ENCODE measurements at regions not wholly inside any gene's neighbourhood (a gene's known extent, or its start where the extent isn't known, plus 50 kb on each side); places are given as distances from the start of the nearest gene placed in this dataset.
A peak's percentile ranks its signal among the peaks of the same experiment; 100 is the strongest.
"Not testable (repeated sequence)": the region's sequence is repeated elsewhere in the genome, so short reads cannot be mapped to it uniquely, and the experiment has no call there.

DNA sequence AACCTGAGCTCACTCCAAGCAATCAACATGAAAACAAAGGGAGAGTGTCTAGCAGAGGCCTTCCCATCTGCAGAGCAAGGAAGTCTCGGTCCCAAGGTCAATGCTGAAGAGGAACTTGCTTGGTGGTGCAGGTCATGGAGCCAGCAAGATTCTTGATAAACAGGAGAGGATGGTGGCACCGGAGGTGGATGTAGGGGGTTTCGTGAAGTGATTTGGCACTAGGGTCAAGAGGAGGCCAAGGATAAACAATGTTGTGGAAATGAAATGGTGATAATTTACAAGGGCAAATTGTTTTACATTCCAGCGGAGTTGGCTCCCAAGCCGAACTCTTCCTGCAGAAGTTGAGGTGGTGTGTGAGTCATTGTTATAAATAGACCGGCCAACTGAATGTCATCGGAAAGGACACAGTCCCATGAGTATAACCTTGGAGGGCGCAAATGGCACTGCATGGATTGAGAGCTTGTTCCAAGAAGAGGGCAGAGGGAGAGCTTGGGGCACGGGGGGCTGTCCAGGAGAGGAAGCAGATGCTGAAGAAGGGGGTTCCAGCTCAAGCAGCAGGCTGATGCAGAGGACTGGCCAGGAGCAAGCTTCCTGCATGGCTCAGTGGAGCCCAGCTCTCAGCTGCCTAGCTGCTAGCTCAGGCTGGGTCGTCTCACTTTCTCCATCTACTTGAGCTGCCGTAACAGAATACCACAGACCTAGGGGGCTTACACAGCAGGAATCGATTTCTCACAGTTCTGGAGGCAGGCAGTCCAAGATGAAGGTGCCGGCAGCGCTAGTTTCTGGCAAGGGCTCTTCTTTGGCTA, 136.6 kb downstream of the COPRS start:
- DNase-seq (ENCODE audit: low spot score), result no peak
- intact Hi-C loops (cut with DNase I), result no loop called here

- DNase-seq (ENCODE audit: low spot score), result no peak
- intact Hi-C loops (cut with DNase I), result no loop called here
Measured at GRCh38 chr17:31721291-31722025, 137.6 kb downstream of the COPRS start.

GRCh38 chr17:31717251-31717650, 141.8 kb downstream of the COPRS start:
- DNase-seq (ENCODE audit: low spot score); intact Hi-C loops (cut with DNase I): not testable (repeated sequence)

DNA sequence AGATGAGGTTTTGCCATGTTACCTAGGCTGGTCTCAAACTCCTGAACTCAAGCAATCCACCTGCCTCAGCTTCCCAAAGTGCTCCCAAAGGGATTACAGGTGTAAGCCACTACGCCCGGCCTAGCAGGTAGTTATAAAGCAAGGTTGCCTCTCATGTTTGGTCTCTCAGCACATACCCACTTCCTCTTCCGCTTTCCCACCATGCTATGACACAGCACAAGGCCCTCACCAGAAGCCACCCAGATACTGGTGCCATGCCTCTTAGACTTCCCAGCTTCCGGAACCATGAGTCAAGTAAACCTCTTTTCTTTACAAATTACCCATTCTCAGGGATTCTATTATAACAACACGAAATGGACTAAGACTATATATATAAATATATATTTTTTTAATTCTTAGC, 143.6 kb downstream of the COPRS start:
- peak; percentile 83 for DNase-seq (ENCODE audit: low spot score)
- intact Hi-C loops (cut with DNase I), result no loop called here

DNA sequence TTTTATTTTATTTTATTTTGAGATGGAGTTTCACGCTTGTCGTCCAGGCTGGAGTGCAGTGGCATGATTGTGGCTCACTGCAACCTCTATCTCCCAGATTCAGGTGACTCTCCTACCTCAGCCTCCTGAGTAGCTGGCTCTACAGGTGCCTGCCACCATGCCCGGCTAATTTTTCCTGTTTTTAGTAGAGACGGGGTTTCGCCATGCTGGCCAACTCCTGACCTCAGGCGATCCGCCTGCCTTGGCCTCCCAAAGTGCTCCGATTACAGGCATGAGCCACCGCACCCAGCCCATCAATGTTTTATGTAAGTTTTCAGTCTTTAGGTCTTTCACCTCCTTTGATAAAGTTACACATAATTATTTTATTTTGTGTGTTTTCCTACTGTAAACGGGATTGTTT, 154.6 kb downstream of the COPRS start:
- DNase-seq (ENCODE audit: low spot score), result no peak
- intact Hi-C loops (cut with DNase I), result no loop called here

DNA sequence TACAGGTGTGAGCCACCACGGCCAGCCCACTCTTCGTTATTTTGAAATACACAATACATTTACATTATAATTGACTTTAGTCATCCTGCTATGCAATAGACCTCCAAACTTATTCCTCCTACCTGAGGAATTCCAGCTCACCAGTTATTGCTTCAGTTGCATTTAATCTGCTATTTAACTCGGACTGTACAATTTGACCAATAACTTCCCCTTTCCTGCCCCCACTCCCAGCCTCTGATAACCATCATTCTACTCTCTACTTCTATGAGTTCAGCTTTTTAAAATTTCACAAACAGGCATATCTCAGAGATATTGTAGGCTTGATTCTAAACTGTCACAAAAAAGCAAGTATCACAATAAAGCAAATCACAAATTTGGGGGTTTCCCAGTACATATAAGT, 157.0 kb downstream of the COPRS start:
- no peak for DNase-seq (ENCODE audit: low spot score)
- intact Hi-C loops (cut with DNase I), result no loop called here

DNA sequence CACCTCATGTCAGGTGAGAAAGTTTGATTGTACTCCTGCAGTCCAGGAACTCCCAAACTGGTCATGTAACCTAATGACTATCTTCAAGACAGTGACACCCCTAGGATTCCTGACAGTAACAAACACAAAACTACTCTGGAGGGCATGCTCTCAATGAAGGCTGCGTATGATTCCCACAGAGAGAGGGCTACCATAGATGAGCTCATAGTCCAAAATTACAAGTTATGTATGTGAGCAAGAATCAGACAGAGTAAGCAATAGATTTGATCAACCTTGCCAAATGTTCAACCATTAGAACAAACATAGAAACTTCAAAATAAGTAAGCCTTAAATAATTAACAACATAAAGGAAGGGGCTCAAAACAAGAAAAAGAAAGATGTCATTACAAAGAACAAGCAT, 158.1 kb downstream of the COPRS start:
- intact Hi-C loops (cut with DNase I), result no loop called here

GRCh38 chr17:31699886-31700285, 159.2 kb downstream of the COPRS start:
- intact Hi-C loops (cut with DNase I), result loop anchor here (5.0 kb wide), 1 partner anchor 142 kb away; no protein-coding TSS in a partner anchor
- DNase-seq (ENCODE audit: low spot score), result no peak

More for the DNA sequence above, 158.1 kb downstream of the COPRS start:
- DNase-seq (ENCODE audit: low spot score), result no peak

GRCh38 chr17:31699281-31699680, 159.8 kb downstream of the COPRS start:
- no peak for DNase-seq (ENCODE audit: low spot score)
- intact Hi-C loops (cut with DNase I), result loop anchor here (5.0 kb wide), 1 partner anchor 143 kb away; no protein-coding TSS in a partner anchor

DNA sequence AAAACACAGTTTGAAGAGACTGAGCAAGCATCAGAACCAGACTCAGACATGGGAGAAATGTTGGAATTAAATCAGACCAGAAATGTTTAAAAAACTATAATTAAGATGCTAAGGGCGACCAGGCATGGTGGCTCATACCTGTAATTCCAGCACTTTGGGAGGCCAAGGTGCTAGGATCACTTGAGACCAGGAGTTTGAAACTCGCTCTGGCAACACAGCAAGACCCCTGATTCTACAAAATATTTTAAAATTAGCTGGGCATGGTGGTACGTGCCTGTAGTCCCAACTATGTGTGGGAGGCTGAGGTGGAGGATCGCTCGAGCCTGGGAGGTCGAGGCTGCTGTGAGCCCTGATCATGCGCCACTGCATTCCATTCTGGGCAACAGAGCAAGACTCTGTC, 160.3 kb downstream of the COPRS start:
- intact Hi-C loops (cut with DNase I), result loop anchor here (5.0 kb wide), 1 partner anchor 144 kb away; no protein-coding TSS in a partner anchor

GRCh38 chr17:31697838-31698237, 161.2 kb downstream of the COPRS start:
- intact Hi-C loops (cut with DNase I), result loop anchor here (2.0 to 5.0 kb wide), 2 partner anchors 127 to 144 kb away; no protein-coding TSS in a partner anchor
- no peak for DNase-seq (ENCODE audit: low spot score)

More for the DNA sequence above, 160.3 kb downstream of the COPRS start:
- no peak for DNase-seq (ENCODE audit: low spot score)

- DNase-seq (ENCODE audit: low spot score), result no peak
- intact Hi-C loops (cut with DNase I), result loop anchor here (1.0 to 5.0 kb wide), 4 partner anchors 41 to 145 kb away; no protein-coding TSS in a partner anchor
Measured at GRCh38 chr17:31696703-31697325, 162.2 kb downstream of the COPRS start.

DNA sequence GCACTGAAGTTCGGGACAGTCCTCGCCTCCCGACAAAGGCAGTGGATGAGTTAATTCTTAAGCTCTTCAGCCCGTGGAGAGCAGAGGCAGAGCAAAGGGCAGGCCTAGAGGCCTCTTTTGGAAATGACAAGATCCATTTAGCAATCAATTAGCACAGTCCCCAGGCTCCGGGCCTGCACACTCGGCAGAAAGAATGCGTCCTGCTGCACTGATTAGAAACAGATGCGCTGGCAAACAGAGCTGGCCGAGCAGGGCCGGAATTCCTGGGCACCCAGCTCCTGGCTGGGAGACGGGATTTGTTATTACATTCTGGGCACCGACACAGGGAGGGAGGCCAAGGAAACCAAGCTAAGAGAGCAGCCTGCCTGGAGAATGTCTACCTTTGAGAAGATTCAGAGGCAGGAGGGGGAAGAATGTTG, 162.9 kb downstream of the COPRS start:
- peak; percentile 88 for DNase-seq (ENCODE audit: low spot score)
- intact Hi-C loops (cut with DNase I), result loop anchor here (1.0 to 5.0 kb wide), 4 partner anchors 42 to 146 kb away; no protein-coding TSS in a partner anchor

GRCh38 chr17:31695456-31696090, 163.5 kb downstream of the COPRS start:
- intact Hi-C loops (cut with DNase I), result loop anchor here (1.0 to 5.0 kb wide), 4 partner anchors 43 to 147 kb away; no protein-coding TSS in a partner anchor
- no peak for DNase-seq (ENCODE audit: low spot score)

- no peak for DNase-seq (ENCODE audit: low spot score)
- intact Hi-C loops (cut with DNase I), result loop anchor here (5.0 kb wide), 1 partner anchor 136 kb away; no protein-coding TSS in a partner anchor
Measured at GRCh38 chr17:31693433-31694220, 165.4 kb downstream of the COPRS start.

DNA sequence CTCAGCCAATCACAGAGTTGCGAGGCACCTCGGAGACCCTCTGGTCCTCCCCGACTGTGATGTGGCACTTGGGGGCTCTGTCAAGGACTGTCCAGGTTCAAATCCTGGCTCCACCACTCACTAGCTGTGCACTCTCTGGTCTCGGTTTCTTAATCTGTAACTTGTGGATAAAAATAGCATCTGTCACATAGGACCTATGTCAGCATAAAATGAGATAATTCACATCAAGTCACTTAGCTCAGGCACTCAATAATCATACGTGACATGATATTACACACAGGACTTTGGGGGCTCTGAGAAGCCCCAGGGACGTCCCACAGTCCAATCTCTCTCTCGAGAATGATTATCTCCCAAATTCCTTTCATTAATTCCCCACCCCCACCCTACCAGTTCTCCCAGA, 166.4 kb downstream of the COPRS start:
- intact Hi-C loops (cut with DNase I), result loop anchor here (5.0 kb wide), 1 partner anchor 135 kb away; no protein-coding TSS in a partner anchor
- DNase-seq (ENCODE audit: low spot score), result no peak

GRCh38 chr17:31692027-31692426, 167.0 kb downstream of the COPRS start:
- no peak for DNase-seq (ENCODE audit: low spot score)
- intact Hi-C loops (cut with DNase I), result loop anchor here (5.0 kb wide), 1 partner anchor 135 kb away; no protein-coding TSS in a partner anchor

DNA sequence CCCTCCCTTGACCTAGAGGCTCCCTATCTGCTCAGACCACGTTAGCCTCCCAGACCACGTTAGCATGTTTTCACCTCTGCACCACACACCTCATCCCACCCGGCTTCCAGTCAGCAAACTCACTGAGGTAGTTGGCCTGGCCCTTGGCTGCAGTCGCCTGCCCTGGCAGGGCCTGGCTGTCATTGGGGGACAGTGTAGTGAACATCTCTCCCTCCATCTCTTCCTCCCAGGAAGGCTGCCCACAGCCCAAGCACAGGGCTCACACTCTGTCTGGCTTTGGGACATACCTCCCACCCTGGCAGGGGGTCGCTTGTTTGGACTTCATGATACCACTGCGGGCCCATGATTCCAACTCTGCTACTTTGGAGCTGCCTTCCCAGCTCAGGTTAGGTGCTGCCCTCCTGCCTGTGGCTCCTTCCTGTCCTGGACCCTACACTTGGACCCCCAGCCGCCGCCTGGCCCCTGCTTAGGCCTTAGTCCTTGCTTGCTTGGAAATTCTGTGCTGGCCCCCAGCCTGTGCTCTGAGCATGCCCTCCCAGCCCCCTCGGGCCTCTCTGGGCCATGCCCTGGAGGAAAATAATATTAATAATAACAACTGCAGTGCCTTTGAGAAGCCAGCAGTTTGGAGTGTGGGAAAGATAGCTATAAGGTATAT, 167.7 kb downstream of the COPRS start:
- DNase-seq (ENCODE audit: low spot score), result no peak
- intact Hi-C loops (cut with DNase I), result loop anchor here (5.0 kb wide), 1 partner anchor 134 kb away; no protein-coding TSS in a partner anchor

Measured in cardiac septum (tissue), 1 donor.